GM19240 (cell line): ENCODE measurements at regions not wholly inside any gene's neighbourhood (a gene's known extent, or its start where the extent isn't known, plus 50 kb on each side); places are given as distances from the start of the nearest gene placed in this dataset.

ENCODE experiments used
- DNase-seq: peaks from one replicate; pipeline ENCODE4 v3.0.0; 2011; ENCODE audit warnings: low spot score; ENCODE audit not compliant: insufficient read length

DNA sequence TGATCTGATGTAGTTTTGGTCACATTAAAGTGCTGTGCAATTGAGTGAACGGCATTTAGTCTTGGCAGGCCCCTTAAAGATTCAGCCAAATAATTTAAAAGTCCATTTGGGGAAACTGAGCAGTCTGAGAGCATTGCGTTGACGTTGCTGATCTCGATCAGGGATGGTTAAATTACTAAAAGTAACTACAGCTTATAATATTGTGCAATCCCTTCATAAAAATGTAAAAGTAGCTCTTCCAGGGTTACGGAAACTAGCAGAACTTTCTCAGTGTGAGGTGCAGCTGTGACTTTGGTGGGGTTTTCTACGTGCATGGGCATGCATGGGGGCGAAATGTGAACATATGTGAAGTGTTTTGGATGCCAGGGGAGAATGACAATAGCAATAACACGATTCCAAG is 184.5 kb upstream of the RNF32 start:
- no peak for DNase-seq

DNA sequence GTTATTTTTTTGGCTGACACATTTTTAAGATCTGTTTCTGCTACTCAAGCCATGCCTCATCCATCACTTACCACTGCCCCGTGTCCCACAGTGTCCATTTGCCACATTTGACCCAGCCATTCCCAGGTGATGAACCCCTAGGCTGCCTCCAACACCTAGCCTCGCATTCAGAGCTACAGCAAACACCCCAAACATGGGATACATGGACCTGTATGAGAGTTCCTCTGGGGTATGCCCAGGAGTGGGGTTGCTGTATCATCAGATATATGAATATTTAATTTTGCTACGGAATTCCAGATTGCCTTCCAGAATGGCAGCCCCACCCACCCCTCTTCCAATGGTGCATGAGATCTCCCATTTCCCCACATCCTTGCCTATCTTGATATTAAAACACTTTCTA is 190.1 kb upstream of the RNF32 start:
- DNase-seq = no peak

DNA sequence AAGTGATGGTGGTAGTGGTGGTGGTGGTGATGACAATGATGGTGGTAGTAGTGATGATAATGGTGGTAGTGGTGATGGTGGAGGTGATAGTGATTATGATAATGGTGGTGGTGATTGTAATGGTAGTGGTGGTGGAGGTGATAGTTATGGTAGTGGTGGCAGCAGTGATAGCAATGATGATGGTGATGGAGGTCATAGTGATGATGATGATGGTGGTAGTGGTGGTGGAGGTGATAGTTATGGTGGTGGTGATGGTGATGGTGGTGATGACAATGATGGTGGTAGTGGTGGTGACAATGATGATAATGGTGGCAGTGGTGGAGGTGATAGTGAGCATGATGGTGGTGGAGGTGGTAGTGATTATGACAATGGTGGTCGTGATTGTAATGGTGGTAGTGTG is 191.7 kb upstream of the RNF32 start:
- no peak for DNase-seq

DNA sequence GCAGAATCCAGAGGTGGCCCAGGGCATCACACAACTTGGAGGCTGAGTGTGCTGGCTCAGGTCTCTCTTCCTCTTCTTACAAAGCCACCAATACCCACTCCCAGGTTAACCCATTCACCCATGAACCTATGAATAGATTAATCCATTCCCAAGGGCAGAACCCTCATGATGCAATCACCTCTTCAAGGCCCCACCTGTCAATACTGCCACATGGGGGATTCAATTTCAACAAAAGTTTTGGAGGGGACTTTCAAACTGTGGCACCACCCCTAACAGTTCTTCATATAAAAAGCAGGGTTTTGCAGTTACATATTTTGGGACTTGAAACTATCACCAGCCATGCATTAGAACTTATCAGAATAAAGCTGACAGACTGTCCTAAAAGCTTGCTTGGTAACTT is 193.6 kb upstream of the RNF32 start:
- DNase-seq = no peak

DNA sequence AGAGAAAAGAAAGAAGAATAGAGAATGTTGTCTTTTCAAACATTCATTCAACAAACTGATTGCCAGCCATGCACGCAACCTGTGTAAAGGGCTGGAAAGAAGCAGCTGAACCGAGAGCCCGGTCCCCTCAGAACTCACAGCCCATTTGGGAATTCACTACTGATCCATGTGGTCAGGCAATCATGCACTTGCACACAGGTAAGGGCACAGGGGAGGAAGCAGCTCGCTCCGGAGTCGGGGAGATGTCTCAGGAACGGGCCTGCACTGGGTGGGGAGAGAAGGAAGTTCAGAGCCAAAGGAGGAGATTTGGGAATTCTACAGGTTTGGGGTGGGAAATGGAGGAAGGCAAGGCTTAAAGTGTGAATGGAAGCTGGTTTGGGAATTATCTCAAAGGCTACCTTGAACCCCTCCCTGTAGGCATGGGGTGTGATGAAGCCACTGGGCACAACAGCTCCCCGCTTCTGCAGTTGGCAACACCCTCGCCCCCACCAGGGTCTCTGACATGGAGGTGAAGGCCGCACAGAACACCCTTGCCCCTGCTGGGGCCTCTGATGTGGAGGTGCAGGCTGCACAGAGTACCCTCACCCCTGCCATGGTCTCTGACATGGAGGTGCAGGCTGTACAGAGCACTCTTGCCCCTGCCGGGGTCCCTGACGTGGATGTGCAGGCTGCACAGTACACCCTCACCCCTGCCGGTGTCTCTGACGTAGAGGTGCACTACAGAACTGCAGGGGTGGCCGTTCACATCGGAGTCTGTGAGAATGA is 194.4 kb upstream of the RNF32 start:
- DNase-seq = no peak

DNA sequence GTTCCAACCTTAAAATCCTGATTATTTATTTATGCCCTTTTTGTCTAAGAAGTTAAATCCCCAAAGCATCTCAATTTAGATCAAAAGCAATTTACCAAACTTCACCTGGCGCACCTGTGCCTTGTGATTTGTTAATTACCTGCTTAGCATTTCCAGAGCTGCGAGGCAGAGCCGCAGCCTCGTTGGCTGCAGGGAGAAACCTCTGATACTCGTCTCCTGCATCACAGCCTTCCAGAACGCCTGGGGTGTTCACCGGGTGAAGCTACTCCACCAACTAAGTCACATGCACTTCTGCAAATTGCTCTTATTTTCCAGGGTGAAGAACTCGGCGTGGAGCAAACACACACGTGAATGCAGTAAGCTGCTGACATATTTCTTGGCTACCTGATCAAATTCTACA is 198.1 kb upstream of the RNF32 start:
- DNase-seq = no peak

DNA sequence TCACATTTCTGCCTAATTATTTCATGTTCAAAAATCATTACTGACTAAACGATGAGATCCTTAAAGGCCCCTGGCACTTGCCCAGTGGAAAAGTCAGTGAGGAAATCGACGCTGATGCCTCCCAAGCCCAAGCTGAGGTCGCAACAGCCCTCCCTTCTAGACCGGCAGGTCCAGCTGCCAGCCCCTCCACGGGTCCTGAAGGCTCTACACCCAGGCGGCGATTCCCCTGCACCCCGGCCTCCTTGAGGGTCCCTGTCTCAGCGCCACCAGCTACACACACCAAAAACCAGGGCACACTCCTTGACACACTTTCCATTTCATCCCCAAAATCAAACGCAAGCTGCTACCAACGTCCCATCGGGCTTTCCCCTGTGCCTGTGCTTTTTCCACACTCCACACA is 200.1 kb upstream of the RNF32 start:
- DNase-seq = no peak

DNA sequence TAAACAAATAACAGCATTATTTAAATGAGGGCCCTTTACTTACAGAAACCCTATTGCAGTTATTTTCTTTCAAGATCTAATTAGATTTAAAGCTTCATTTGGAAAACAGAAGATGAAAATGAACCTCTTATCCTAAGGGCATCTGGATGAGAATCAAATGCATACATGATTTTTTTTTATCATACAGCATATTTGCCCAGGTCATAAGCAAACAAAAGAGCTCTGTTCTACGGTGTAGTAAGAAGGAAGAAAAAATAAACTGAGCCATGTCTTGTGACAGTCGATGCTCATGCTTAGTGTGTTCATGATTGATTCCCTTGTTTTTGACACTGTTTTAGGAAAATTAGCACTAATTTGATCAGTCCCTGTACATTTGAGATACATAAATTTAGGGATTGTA is 202.6 kb upstream of the RNF32 start:
- no peak for DNase-seq

DNA sequence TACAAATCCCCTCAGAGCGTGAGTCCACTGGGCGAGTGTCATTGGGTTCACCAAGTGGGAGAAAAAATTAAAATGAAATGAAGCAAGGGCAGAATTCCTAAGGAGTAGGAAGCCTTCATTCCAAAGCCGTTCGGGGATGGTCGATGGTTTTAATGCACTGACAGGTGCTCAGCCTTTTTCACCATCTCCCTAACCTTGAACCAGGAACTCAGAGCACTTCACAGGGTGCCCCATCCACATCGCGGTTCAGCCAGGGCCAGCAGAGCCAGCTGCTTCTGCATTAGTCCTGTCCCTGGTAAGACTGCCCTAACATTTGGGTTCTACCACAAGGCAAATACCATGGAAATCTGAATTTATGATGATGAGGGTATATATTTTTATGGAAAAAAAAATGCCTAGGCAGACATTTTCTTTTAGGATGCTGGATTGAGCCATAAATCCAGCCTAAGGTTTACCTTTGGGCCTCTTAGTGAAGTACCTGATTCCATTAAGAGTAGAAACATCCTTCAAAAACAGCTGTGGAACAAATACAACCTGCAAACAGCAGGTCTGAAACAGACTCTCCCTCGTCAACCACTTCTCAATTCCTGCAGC is 203.5 kb upstream of the RNF32 start:
- DNase-seq = no peak

DNA sequence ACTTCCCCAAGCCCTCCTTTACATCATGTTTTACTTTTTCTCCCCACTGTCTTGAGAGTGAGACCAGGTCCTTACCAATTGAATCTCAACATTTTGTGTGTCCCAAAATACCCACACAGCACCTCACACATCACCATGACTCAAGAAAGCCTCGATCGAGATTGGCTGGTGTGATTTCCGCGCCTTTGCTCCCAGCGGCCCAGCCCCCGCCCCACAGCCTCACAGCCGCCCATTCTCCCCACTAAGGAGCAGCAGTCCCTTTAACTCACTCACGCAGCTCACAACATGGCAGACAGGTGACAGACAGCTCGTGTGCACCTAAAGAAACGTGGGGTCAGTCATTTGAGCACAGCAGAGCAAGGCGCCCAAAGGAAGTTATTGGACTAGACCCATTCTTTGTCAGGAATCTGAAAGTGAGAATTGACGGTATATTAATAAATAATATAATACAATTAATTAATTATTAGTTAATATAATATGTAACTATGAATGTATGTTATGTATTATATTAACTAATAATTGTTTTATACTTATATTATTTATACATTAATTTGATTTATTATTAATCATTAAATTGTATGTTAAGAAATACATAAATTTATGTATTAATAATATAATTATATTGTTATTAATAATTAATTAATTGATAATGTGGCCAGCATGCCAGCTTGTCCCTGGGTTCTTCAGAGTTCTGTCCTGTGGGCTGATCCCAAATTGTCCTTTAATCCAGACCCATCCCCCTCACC is 204.9 kb upstream of the RNF32 start:
- DNase-seq = no peak

DNA sequence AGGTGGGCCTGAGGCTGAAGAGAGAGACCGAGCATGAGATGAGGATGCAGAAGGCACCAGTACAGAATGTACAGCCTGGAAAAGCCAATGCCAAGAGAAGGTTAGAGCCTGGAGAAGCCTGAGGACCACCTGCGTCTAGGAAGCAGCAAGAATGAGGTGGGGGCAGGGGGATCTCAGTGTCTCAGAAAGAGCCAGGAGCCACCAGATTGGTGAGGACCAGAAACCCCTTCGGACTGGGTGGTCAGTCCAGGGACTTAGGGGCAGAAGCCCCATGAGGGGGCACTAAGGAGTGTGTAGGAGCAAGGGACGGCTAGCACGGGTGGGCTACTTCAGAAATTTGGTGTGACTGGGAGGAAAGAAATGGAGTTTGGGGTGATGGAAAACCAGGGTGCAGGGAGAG is 205.9 kb upstream of the RNF32 start:
- no peak for DNase-seq

DNA sequence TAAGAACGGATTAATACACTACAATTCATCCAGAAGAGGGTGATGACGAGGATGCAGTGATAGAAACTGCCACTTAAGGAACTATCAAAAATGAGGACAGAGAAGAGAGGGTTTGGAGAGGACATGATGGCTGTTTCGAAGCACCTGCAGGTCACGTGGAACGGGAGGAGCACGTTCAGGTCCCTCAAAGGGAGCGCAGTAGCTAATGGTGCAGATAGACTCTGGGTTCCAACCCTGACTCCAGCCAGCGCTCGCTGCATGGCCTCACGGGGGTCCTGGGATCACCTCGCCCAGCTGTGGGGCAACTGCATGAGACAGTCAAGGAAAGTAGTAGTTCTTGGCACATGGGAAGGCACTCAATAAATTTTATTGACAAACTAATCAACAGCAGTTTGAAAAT is 208.6 kb upstream of the RNF32 start:
- DNase-seq = no peak

DNA sequence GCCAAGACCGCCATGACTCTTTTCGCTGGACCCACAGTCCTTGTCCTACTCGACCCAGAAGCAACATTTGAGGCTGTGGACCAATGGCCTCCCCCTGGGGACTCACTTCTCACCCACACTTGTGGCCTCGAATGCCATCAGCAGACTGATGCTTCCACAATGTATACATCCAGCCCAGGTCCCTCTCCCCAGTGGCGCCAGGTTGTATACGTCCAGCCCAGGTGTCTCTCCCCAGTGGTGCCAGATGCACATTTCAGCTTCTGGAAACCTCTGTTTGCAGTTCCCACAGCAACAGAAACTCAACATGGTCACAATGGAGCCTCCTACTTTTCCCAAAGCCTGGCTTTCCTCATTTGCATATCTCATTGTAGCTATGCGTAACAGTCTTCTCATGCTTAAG is 210.5 kb upstream of the RNF32 start:
- DNase-seq = no peak

DNA sequence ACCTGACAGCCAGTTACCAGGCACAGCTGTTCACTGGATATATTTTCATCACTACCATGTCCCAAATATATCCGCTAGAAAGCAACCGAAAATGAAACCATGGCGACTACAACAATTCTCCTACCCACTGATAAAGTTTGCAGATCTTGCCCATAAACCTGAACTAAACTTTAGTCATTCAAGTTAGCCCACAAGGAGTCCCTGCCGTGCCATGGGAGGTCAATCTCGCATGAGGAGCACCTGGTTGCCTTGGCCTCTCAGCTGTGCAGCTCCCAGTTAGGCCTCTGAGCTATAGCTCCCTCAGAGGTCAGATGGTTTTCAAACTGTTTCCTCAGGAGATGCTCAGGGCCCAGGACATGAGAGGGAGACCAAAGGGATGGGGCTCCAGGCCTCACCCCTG is 211.1 kb upstream of the RNF32 start:
- DNase-seq = no peak

DNA sequence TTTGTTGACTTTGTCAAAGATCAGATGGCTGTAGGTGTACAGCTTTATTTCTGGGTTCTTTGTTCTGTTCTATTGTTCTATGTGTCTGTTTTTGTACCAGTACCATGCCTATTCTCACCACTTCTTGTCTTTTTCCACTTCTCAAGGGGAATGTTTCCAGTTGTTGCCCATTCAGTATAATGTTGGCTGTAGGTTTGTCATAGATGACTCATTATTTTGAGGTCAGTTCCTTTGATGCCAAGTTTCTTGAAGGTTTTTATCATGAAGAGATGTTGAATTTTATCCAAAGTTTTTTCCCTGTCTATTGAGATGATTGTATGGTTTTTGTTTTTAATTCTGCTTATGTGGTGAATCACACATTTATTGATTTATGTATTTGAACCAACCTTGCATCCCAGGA is 216.7 kb upstream of the RNF32 start:
- DNase-seq = no peak

DNA sequence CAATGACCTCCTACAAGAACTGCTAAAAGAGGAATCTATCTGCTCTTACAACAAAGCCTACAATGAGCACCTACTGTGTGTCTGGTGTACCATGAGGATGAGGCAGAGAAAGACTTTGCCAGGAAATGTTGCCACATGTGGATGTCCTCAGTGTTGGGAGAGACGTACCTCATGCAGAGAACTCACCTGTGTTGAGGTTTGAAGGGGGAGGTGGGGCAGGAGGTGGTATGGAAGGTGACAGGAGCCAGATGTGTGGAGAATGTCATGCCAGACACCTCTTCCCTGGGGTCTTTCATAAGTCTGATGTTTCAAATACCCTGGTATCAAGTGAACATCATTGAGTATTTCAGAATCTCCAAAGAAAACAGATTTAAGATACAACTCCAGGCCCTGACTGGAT is 220.1 kb upstream of the RNF32 start:
- DNase-seq = no peak

DNA sequence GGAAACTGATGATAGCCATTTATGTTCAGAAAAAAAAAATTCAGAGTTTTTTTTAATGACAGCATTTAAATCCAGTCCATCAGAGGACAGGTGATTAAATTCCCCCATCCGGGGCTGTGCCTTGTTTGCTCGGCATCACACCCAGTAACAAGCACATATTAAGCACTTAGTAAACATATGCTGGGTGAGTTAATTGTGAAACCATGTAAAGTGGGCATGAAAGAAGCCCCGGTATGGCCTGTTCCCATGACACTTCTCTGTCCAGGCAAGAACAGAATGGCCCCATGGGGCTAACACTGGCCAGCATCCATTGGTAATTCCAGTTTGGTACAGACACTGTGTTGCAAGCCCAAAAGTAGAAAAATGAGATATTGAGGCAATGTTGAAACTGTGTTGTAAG is 220.8 kb upstream of the RNF32 start:
- no peak for DNase-seq

DNA sequence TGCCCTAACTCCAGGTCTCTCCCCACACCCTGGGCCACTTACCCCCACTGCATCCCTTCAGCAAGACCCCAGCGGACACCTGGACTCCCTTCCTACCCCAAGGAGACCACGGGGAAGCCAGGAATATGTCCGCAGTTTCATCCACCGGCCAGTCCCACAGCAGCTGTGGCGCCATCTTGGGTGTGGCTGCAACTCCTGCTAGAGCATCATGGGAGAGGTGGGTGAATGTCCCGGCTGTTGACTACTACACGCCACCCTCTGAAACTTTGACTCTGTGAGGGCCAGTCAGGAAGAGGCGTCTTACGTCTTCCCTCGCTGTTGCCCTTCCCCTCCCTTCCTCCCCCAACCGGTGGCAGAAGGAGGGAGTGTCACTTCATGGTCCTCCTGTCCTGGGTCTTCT is 238.3 kb upstream of the RNF32 start:
- no peak for DNase-seq

DNA sequence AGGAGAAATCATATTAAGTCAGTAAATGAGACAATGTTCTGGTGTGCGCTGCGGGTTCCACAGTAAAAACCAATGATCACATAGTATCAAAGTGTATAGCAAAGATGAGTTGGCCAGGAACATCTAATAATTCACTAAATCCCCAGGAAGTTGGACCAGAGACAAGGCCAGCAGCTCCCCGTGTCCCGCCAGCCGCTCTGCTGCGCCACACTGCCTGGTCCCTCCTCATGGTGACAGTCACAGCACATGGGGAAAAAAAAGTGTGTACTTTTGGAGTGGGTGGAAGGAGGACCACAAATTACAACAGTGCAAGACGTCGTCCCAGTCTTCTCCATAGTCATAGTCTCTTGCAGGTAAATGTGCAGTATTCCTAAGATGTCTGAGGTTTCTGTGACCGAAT is 239.0 kb upstream of the RNF32 start:
- no peak for DNase-seq

DNA sequence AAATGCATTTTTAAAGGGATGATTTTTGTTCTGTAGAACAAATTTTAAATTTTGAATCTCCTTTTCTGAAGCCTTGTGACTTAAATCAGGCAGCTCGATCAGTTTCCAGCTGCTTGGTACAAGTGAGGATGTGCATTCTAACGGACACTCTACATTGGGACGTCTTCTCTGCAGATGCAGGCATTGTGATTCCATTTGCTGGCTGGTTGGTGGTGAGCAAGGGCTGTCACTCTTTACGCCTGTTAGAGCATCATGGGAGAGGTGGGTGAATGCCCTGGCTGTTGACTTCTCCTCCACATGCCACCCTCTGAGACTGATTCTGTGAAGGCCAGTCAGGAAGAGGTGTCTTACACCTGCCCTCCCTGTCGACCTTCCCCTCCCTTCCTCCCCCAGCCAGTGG is 240.5 kb upstream of the RNF32 start:
- DNase-seq = no peak

DNA sequence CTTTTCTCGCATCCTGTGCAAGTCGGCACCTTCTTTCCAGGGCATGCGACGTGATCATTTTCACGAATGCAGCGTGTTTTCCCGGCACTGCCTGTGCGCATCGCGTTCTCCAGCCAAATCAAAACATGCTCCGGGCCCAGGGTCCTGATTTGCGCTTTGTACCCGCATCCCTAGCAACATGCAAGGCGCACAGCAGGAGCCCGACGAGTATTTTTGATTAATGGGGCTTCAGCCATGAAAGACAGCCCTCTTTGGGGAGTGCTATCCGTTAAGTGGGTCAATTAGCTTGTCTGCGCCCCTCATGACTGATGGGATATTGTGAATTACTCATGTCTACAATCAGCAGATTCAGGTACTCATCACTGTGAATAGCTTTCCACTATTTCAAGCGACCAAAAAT is 243.3 kb upstream of the RNF32 start:
- no peak for DNase-seq

DNA sequence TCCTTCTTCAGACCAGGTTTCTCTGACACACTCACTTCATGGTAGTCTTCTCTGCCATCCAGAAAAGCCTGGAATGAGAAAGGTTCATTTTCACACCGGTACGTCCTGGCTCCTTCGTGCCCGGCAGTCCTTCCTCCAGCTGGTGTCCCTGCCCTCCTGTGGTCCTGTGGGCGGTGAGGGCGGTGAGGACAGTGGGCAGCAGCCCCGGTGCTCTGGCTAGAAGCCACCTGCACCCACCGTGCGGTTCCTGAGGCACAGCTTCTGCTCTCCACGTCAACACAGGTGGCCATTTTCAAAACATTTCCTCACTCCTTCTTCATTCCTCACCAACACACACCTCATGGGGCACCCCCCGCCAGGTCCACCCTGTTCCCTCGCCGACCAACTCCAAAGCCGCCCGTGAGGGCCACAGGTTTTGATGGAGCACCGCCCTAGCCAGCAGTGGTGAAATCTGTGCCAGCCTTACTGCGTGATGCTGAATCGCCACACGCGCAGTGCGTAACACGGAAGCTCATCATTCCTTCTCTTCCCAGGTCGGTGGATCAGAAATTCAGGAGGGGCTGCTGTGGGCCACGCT is 251.4 kb upstream of the RNF32 start:
- DNase-seq = no peak

DNA sequence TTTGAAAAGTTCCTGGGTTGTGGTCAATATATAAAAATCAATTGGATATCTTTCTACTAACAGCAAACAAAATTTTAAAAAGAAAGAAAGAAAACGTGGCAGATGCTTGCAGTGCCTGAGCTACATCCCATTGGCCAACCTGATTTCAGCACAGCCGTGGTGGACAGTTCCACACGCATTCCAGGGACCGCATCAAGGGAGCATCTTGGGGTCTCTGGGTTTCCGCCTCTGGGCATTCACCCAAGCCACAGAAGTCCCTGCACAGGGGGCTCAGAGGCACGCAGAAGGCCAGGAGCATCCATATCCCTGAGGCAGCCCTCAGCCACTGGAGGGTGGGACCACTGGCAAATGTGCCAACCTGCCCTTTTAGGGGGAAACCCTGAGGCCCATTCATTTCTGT is 254.5 kb upstream of the RNF32 start:
- no peak for DNase-seq
